ENCODE measurements at regions not wholly inside any gene's neighbourhood (a gene's known extent, or its start where the extent isn't known, plus 50 kb on each side); places are given as distances from the start of the nearest gene placed in this dataset.

GRCh38 chrX:20352935-20353336 is 86.2 kb upstream of the RPS6KA3 start:
- Histone ChIP-seq H2AFZ (ENCODE audit: low read depth) (no peak overlapping the region), H3K9me2 (no peaks in the 10 kb centered on the region), H3K36me3 (replicated peaks in 1 of 2; ENCODE audit: control insufficient read depth in 1 of 2, insufficient read depth in 2 of 2, low read length in 1 of 2) (no peaks in the 10 kb centered on the region), H3K4me2 (no peak overlapping the region), H3K27ac (ENCODE audit: low read depth in 2 of 2, low read length in 1 of 2) (no peak overlapping the region), H3K27me3 (ENCODE audit: insufficient read depth) (no peaks in the 10 kb centered on the region), H3K9me3 (no peaks in the 10 kb centered on the region), H3F3A (replicated peaks; ENCODE audit: insufficient read depth) (no peaks in the 10 kb centered on the region), H3K4me3 (ENCODE audit: low read depth in 2 of 2, low read length in 1 of 2) (no peak overlapping the region), H3K79me2 (ENCODE audit: insufficient read depth) (no peaks in the 10 kb centered on the region), H4K20me1 (ENCODE audit: insufficient read depth) (no peaks in the 10 kb centered on the region), H3K9ac (no peak overlapping the region), H3K4me1 (ENCODE audit: control insufficient read depth in 1 of 2, insufficient read depth in 2 of 2, low read depth in 1 of 2, low read length in 1 of 2) (no peaks in the 10 kb centered on the region)
- CTCF ChIA-PET, result no interaction called here
- WGBS (ENCODE audit: low lambda C conversion rate), result 35% methylated on average over 3 of the region's 3 CpGs
- no peak for DNase-seq
- TF ChIP-seq SIN3A (IDR thresholded peaks at IDR 0.05; ENCODE audit: borderline replicate concordance, low read depth, low read length), result no peak
- TF ChIP-seq USF2 (IDR thresholded peaks at IDR 0.05; ENCODE audit: borderline replicate concordance, low read depth, low read length), result no peak
- TF ChIP-seq EZH2phosphoT487 (IDR thresholded peaks at IDR 0.05; ENCODE audit: borderline replicate concordance, low read depth), result no peak
- TF ChIP-seq YY1 (IDR thresholded peaks at IDR 0.05; ENCODE audit: low read depth), result no peak
- TF ChIP-seq SMC3 (IDR thresholded peaks at IDR 0.05; ENCODE audit: low read depth, low read length), result no peak
- TF ChIP-seq TCF12 (IDR thresholded peaks at IDR 0.05), result no peak
- TF ChIP-seq FOXM1 (IDR thresholded peaks at IDR 0.05; ENCODE audit: low read depth), result no peak
- no peak for TF ChIP-seq RCOR1 (IDR thresholded peaks at IDR 0.05; ENCODE audit: low read length)
- TF ChIP-seq NFIC (IDR thresholded peaks at IDR 0.05; ENCODE audit: borderline replicate concordance), result no peak
- no peak for TF ChIP-seq CHD2 (IDR thresholded peaks at IDR 0.05; ENCODE audit: low read length, partially characterized antibody)
- TF ChIP-seq, protein P1, sequence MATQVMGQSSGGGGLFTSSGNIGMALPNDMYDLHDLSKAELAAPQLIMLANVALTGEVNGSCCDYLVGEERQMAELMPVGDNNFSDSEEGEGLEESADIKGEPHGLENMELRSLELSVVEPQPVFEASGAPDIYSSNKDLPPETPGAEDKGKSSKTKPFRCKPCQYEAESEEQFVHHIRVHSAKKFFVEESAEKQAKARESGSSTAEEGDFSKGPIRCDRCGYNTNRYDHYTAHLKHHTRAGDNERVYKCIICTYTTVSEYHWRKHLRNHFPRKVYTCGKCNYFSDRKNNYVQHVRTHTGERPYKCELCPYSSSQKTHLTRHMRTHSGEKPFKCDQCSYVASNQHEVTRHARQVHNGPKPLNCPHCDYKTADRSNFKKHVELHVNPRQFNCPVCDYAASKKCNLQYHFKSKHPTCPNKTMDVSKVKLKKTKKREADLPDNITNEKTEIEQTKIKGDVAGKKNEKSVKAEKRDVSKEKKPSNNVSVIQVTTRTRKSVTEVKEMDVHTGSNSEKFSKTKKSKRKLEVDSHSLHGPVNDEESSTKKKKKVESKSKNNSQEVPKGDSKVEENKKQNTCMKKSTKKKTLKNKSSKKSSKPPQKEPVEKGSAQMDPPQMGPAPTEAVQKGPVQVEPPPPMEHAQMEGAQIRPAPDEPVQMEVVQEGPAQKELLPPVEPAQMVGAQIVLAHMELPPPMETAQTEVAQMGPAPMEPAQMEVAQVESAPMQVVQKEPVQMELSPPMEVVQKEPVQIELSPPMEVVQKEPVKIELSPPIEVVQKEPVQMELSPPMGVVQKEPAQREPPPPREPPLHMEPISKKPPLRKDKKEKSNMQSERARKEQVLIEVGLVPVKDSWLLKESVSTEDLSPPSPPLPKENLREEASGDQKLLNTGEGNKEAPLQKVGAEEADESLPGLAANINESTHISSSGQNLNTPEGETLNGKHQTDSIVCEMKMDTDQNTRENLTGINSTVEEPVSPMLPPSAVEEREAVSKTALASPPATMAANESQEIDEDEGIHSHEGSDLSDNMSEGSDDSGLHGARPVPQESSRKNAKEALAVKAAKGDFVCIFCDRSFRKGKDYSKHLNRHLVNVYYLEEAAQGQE (IDR thresholded peaks at IDR 0.05; ENCODE audit: low read depth, low read length), result no peak
- no peak for TF ChIP-seq NRF1 (IDR thresholded peaks at IDR 0.05; ENCODE audit: low read depth, low read length)
- no peak for TF ChIP-seq RXRA (IDR thresholded peaks at IDR 0.05; ENCODE audit: borderline replicate concordance, low read depth)
- TF ChIP-seq CTCF (IDR thresholded peaks at IDR 0.05), result no peak
- TF ChIP-seq, protein P2, sequence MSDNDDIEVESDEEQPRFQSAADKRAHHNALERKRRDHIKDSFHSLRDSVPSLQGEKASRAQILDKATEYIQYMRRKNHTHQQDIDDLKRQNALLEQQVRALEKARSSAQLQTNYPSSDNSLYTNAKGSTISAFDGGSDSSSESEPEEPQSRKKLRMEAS (IDR thresholded peaks at IDR 0.05; ENCODE audit: low read depth), result no peak
- no peak for TF ChIP-seq FOSL2 (IDR thresholded peaks at IDR 0.05; ENCODE audit: borderline replicate concordance, low read depth)
- POLR2A ChIA-PET, result no interaction called here
